GM12874 (cell line): ENCODE measurements at regions not wholly inside any gene's neighbourhood (a gene's known extent, or its start where the extent isn't known, plus 50 kb on each side); places are given as distances from the start of the nearest gene placed in this dataset.

Experiments used
- TF ChIP-seq, protein P1 (sequence below): IDR thresholded peaks from 2 replicates; pipeline ENCODE4 v1.5.1; 2011; ENCODE audit warnings: low read depth, mild to moderate bottlenecking, control low read depth, low read length, moderate library complexity; ENCODE audit not compliant: insufficient read depth

DNA sequence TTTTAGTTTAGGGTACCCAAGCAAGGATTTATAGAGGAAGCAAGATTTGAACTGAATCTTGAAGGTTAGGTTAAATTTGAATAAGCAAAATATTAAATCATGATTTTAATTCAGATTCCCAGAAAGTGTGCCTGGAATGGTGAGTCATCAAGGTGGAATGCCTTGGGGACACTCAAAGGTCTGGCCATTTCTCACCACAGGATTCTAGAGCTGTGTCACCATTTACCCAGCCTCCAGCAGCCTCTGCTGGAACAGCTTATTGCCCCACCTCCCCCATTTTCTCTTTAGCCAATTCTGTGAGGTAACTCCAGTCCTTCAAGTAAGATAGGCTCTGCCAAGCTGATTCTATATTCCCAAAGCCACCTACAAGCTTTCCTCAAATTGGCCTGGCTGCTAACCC lies 181.4 kb downstream of the SIM1 start:
- TF ChIP-seq, protein P1, sequence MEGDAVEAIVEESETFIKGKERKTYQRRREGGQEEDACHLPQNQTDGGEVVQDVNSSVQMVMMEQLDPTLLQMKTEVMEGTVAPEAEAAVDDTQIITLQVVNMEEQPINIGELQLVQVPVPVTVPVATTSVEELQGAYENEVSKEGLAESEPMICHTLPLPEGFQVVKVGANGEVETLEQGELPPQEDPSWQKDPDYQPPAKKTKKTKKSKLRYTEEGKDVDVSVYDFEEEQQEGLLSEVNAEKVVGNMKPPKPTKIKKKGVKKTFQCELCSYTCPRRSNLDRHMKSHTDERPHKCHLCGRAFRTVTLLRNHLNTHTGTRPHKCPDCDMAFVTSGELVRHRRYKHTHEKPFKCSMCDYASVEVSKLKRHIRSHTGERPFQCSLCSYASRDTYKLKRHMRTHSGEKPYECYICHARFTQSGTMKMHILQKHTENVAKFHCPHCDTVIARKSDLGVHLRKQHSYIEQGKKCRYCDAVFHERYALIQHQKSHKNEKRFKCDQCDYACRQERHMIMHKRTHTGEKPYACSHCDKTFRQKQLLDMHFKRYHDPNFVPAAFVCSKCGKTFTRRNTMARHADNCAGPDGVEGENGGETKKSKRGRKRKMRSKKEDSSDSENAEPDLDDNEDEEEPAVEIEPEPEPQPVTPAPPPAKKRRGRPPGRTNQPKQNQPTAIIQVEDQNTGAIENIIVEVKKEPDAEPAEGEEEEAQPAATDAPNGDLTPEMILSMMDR: no peak

DNA sequence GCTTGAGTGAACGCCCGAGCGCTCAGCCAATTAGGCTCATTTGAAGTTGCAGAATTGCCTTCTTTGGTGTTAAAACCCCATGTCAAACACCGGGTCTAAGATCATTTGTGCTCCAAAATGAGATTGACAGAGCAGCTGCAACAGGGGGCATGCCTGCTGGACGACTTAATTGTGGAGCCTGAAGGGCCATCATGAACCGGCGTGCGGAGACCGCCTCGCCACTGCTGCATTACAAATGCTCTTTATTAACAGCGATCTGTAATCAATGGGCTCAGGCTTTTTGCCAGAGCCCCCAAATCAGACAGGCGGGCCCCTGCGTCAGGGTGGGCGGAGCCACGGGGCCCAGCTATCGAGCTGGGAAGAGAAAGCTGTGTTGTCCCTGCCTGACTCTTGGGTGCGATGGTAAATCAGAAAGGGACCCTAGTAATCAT lies 183.2 kb downstream of the SIM1 start:
- TF ChIP-seq, protein P1: no peak

DNA sequence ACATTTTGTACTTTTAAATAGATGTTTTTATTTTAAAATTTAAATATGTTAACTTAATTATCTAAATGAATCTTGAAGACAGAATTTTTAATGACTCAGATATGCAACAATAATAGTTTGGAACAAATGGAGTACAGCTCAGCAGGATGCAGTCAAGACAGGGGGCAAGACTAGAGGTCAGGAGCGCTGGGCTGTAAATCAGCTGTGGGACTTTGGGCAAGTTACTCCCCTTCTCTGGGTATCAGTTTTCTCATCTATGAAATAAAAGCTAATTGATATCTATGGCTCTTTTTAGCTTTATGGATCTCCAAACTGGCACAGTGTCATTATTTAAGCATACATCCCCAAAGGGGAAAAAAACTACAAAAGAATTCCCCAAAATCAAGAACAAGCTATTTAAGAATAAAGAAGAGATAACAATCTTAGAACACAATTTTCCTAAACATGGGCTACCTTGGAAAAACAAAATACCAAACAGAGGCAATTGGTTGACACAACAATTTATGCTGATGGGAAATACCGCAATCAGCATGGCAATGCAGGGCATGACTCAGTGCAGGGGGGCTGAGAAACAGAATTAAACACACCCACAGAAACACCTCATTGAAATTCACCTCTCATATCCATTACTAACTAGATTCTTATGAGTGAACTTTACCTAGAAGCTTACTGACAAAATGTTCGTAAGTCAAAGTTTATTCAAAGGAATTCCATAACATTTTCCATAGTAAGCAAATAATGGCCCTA lies 188.2 kb downstream of the SIM1 start:
- TF ChIP-seq, protein P1: no peak

DNA sequence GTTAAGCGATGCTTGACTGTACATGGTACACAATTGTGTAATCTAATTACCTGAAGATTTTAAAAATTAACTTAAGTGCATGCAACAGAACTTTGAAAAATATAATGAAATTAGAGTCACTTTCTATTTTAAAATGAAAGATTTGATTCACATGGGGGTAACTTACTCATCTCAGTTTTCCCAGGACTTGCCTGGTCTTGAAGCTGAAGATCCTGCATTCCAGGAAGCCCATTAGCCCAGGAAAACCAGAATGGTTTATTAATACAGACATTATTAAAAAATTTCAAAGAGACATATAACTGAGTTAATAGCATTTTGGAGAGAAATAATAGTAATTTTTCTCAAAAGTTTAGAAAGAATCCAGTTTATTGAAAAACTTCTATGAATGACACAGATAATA lies 190.6 kb downstream of the SIM1 start:
- TF ChIP-seq, protein P1: no peak

DNA sequence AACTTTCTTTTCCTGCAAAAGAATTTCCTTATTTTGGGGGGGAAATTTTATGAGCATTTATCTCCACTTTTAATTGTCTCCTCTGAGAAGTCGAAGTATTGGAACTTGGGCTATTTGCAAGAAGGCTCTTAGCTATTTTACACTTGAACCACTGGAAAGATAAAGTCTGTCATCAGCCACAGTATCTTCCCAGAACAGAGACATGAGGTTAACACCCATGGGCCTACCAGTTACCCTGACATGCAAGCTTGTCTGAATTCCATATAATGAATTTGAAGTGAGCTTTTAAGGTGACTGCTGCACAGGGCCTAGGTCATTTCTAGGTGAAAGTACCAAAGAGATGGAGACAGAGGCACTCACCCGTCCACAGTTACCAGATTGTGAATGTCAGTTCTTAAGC lies 193.1 kb downstream of the SIM1 start:
- TF ChIP-seq, protein P1: no peak

DNA sequence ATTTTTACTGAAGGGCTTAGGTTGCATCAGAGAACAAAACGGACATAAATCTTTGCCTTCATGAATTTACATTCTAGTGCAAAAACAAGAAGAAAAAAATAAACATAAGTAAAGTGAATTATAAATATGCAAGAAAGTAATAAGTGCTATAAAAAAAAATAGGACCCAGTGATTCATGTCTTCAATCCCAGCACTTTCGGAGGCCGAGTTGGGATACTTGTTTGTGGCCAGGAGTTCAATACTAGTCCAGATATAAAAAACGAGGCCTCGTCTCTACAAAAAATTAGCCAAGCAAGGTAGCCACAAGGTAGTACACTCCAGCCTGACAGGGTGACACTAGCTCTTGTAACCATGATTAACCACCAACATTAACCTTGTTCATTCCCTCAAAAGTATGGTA lies 193.5 kb downstream of the SIM1 start:
- TF ChIP-seq, protein P1: no peak

DNA sequence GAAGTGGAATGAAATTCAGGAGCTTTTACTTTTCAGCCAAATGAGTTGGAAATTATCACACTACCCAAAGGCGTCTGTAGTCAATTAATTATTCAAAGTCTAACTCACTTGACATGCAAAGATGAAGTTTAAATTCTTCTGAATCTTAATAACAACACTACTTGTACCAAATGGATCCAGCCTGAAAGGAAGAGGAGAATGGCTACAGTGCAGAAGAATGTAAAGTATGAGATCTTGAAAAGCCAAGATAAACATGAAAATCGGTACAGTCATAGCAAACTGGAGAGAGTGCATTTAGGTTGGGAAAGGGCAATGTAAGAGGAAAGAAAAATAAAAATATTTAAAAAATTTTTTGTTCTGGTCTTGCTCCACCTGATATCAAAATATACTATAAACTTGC lies 195.5 kb downstream of the SIM1 start:
- TF ChIP-seq, protein P1: no peak
